Left kidney (tissue), 1 donor: ENCODE measurements at regions not wholly inside any gene's neighbourhood (a gene's known extent, or its start where the extent isn't known, plus 50 kb on each side); places are given as distances from the start of the nearest gene placed in this dataset.

ENCODE experiments used
- DNase-seq: peaks from one replicate; pipeline ENCODE4 v3.0.0-alpha.2; 2013

GRCh38 chr13:40076765-40077362 lies 421.4 kb downstream of the COG6 start:
- DNase-seq: no peak

GRCh38 chr13:40077396-40078027 lies 422.1 kb downstream of the COG6 start:
- DNase-seq: no peak

GRCh38 chr13:40079721-40080120 lies 424.3 kb downstream of the COG6 start:
- no peak for DNase-seq

GRCh38 chr13:40080676-40081075 lies 425.2 kb downstream of the COG6 start:
- no peak for DNase-seq

- DNase-seq: peak; percentile 50
Measured at GRCh38 chr13:40082639-40083038, 427.2 kb downstream of the COG6 start.

- no peak for DNase-seq
Measured at GRCh38 chr13:40083841-40084240, 428.4 kb downstream of the COG6 start.

- no peak for DNase-seq
Measured at GRCh38 chr13:40084934-40085333, 429.5 kb downstream of the COG6 start.

GRCh38 chr13:40087091-40088002 lies 431.9 kb downstream of the COG6 start:
- peak; percentile 53 for DNase-seq

GRCh38 chr13:40094056-40094455 lies 438.6 kb downstream of the COG6 start:
- DNase-seq: no peak

GRCh38 chr13:40095695-40096356 lies 440.4 kb downstream of the COG6 start:
- no peak for DNase-seq

GRCh38 chr13:40096357-40096901 lies 441.0 kb downstream of the COG6 start:
- DNase-seq: no peak

GRCh38 chr13:40098246-40098645 lies 442.8 kb downstream of the COG6 start:
- DNase-seq: no peak

GRCh38 chr13:40101708-40102359 lies 446.4 kb downstream of the COG6 start:
- DNase-seq: no peak

- DNase-seq: no peak
Measured at GRCh38 chr13:40102360-40102727, 446.9 kb downstream of the COG6 start.

- no peak for DNase-seq
Measured at GRCh38 chr13:40102854-40103253, 447.4 kb downstream of the COG6 start.

GRCh38 chr13:40103864-40104263 lies 448.4 kb downstream of the COG6 start:
- DNase-seq: no peak

GRCh38 chr13:40105231-40105630 lies 449.8 kb downstream of the COG6 start:
- DNase-seq: no peak

- DNase-seq: no peak
Measured at GRCh38 chr13:40109351-40109844, 453.9 kb downstream of the COG6 start.

- no peak for DNase-seq
Measured at GRCh38 chr13:40113643-40114304, 458.3 kb downstream of the COG6 start.

- DNase-seq: no peak
Measured at GRCh38 chr13:40114305-40114896, 458.9 kb downstream of the COG6 start.

- no peak for DNase-seq
Measured at GRCh38 chr13:40115426-40115825, 460.0 kb downstream of the COG6 start.
